TTC549 (cell line): ENCODE measurements at regions not wholly inside any gene's neighbourhood (a gene's known extent, or its start where the extent isn't known, plus 50 kb on each side); places are given as distances from the start of the nearest gene placed in this dataset.
"Not testable (repeated sequence)": the region's sequence is repeated elsewhere in the genome, so short reads cannot be mapped to it uniquely, and the experiment has no call there.

Experiments
- FAIRE-seq: peaks from 2 replicates; lab custom pipeline; 2012; peaks lifted over from hg19 to GRCh38; lab: Jason Lieb, UNC

GRCh38 chr4:79743014-79743413, 330.0 kb downstream of the ANTXR2 start:
- no peak for FAIRE-seq

DNA sequence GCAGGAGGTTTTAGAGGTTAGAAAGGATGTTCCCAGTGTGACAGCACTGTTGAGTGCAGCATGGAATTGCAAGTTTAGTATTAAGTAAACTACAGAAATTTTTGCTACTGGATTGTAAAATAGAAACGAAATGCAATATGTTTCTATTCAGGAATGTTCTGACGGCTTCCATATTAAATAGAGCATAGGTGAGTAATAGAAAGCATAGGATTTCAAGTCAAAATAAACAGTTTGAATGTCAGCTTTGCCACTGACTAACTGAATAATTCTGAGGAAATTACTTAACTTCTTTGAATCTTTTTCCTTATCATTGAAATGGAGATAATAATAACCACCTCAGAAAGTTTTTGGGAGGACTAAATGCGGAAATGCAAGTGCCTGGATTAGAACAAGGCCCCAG, 331.9 kb upstream of the GK2 start:
- no peak for FAIRE-seq

DNA sequence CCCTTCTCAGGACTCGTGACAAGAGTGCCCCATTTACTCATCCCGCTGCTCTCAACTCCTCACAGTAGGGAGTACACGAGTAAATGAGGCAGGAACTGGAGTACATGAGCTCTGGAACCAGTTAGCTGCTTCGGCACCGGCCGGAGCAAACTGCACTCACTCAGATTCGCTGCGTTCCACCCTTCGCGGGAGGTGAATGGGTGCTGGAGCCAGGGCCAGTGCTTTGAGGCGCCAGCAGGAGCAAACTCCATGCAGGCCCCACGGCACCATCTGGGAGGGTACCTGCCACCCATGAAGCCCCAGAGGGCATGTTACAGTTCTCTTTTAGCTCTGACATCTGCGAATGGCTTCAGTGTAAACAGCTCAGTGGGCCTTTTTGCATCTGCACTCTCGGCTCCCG, 315.5 kb upstream of the GK2 start:
- FAIRE-seq, result no peak

GRCh38 chr4:79700356-79700755, 292.3 kb upstream of the GK2 start:
- FAIRE-seq, result no peak

- FAIRE-seq, result no peak
Measured at GRCh38 chr4:79697444-79697843, 289.4 kb upstream of the GK2 start.

DNA sequence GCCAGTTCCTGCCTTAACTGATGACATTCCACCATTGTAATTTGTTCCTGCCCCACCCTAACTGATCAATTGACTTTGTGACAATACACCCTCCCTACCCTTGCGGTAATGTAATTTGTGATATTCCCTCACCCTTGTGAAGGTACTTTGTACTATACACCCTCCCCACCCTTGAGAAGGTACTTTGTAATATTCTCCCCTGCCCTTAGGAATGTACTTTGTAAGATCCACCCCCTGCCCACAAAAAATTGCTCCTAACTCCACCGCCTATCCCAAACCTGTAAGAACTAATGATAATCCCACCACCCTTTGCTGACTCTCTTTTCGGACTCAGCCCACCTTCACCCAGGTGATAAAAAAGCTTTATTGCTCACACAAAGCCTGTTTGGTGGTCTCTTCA, 288.5 kb upstream of the GK2 start:
- FAIRE-seq, result not testable (repeated sequence)

GRCh38 chr4:79695848-79696247, 287.8 kb upstream of the GK2 start:
- no peak for FAIRE-seq

DNA sequence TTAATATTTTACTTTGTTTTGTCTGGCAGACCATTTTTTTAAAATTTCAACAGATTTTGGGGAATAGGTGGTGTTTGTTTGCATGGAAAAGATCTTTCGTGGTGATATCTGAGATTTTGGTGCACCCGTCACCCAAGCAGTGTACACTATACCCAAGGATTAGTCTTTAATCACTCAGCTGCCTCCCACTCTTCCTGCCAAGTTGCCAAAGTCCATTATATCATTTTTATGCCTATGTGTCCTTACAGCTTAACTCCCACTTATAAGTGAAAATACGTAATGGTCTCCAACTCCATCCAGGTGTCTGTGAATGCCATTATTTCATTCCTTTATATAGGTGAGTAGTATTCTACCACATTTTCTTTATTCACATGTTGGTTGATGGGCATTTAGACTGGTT, 281.7 kb upstream of the GK2 start:
- FAIRE-seq, result no peak

DNA sequence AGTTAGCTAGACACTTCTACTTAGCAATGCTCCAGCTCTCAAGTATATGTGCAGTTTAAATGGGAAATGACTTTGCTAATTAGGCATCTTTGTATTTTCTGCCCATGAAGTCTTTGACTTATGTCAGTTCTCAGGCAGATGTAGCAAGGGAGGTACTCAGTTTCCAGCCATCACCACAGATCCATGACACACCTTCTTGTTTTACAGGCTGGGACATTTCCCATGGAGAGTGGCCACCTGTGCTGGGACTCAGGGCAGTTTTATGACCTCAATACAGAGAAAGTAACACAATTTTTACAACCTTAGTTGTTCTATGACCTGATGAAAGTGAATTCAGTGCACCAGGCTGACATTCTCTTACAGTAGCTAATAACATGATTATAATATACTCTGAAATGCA, 280.7 kb upstream of the GK2 start:
- no peak for FAIRE-seq

DNA sequence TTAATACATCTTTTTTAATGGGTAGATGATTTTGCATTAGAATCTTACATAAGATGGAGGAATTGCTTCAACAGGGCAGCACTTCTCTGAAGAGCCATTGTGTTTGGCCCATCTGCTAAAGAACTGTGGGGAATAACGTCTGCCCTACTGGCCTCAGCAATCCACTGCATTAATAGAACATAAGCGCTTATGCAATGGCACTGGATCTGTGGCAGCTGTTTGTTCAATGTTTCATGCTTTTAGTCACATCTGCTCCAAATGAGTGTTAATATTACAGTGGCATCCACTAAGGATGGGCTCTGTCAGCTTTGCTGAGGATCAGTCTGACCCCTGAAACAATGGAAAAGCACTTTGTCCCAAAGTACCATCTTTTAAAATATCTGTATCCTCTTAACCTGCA, 279.0 kb upstream of the GK2 start:
- FAIRE-seq, result no peak

DNA sequence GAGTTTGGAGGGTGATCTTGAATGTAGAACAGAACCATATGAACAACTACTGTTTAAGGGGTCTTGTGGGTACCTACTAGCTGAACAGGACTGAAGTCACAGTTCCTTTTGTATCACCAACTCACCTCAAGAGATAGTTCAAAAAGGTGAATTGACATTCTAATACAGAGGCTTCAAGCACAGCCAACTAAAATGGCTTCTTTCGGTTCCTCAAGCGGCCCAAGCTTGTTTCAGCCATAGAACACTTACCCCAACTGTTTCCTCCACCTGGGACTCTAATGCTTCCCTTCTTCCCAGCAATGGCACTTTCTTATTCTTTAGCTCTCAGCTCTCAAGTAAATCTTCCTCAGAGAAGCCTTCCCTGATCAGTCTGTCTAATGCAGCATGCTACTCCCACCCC, 277.5 kb upstream of the GK2 start:
- FAIRE-seq, result no peak

GRCh38 chr4:79684516-79684915, 276.5 kb upstream of the GK2 start:
- FAIRE-seq, result no peak

GRCh38 chr4:79682801-79683530, 274.9 kb upstream of the GK2 start:
- FAIRE-seq, result no peak

DNA sequence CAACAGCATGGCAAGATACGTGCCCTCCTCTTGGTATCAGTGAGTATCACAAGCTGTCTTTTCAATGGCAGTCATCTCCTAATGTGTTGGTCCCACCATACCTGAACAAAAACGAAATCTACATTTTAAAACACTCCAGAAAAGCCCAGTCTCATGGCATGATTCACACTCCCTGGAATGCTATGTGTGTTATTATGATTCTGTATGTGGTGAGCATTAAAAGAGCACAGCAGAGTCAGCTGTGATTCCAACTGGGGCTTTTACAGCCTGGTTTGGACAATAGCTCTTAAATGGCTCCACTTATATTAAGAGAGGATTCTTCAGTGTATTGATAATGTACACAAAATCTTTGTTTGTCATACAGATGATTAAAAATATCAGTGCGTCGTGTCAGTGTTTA, 274.1 kb upstream of the GK2 start:
- no peak for FAIRE-seq

DNA sequence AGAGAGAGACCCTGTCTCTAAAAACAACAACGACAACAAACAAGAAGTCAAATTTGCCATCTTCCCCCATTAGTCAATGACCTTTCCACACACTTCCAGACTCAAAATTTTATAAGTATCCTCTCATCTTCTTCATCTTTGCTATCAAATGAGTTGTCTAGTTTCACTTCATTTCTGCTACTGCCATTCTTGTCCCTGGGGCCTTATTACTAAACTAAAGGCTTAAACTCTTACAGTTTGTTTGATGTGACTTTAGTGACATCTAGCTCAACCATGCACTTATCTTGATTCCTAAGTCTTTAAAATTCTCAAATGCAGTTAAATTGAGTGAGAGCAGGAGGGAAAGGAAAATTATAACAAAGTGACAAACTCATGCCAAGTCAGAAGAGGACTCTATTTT, 271.8 kb upstream of the GK2 start:
- FAIRE-seq, result no peak

DNA sequence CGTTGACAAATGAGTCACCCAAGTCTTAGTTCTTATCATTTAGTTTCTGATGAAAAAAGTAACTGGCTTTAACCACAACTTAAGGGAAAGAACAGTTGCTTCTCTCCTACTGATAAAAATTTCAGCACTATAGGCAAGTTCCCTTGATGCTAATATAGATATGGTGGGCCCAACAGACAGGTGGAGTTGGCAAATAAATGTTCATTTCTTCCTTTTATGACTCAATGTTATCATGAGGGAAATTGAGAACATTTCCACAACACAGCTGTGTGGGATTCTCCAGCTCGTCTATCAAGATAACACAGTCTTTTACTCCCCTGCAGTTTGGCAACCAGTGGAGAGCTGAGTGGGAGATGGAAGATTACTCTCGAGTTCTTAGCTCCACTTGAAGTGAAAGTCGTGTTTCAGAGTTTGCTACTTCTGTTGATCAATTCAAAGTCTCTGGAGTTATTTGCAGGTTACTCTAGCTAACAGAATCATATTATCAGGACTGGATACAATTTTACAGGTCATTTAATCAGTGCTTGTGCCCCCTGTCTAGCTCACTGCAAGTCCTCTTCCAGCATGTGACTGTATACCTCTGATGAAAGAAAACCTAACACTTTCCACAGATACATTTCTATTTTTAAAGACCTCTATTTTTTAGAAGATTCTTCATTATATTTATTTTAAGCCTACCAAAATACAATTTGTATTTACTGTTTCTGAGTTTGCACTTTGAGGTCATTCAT, 270.6 kb upstream of the GK2 start:
- no peak for FAIRE-seq

DNA sequence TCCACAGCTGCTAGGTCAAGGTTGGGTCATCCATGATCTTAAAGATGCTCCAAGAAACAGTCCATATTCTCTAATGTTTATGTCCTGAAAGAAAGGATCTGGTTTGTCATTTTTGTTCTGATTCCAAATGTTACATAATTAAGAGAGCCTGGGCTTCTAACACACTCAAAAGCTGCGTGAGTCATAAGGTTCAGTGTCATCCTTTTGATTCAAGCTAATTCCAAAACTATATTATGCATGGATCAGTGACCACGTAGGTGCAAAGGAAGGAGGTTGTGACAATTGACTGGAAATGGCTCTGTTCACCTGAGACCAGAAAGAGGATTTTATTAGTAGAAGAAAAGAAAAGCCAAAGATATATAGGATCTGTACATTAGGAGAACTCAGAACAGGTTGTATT, 268.7 kb upstream of the GK2 start:
- no peak for FAIRE-seq

- not testable (repeated sequence) for FAIRE-seq
Measured at GRCh38 chr4:79674906-79675305, 266.9 kb upstream of the GK2 start.

DNA sequence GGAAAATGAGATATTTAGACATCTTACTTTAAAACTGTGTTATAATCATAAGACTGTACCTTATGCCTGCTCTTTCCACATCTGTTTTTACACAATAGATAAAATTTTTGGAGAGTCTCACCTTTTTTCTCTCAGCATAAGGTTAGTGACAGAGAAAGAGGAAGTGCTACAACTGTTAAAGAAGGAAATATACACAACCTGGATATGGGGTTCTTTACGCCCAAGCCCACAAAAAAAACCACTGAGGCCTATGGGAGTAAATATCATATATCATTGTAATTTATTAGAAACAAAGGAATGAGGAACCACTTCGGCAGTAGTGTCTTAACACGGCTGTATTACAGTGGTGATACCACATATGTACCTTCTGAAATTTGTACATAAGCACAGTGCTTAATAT, 265.9 kb upstream of the GK2 start:
- FAIRE-seq, result no peak

GRCh38 chr4:79673377-79673776, 265.3 kb upstream of the GK2 start:
- no peak for FAIRE-seq

- no peak for FAIRE-seq
Measured at GRCh38 chr4:79666875-79667274, 258.8 kb upstream of the GK2 start.

DNA sequence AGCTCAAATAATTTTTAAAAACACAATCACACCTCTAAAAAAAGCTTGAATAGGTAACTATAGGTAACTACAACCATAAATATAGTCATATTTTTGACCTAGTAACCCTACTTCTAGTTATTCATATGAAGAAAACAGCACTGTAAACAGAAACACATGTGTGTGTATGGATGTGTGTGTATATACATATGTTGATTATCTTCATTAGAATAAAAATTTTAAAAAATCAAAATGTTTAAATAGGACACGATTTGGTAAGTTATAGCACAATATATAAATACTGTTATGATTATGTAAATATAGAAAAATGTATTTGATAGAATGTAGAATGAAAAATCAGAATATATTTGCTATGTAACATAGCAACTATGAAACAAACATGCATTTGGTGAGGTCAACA, 258.1 kb upstream of the GK2 start:
- no peak for FAIRE-seq

DNA sequence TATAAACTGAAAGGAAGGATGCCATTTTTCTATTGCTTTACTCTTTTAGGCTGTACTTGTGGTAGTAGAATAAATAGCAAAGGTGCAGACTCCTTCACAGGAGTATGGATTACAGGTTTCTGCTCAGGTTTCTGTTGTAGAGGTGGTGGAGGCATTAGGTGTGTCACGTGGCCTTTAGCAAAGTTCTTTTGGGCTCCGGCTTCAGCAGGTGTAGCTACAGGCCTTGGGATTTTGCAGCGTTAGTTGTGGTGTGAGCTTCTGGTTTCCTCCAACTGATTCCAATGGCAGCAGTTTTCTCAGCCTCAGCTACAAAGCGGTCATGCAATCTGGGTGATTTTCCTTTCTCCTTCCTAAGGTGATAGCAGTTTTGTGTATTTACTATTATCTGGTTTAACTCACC, 255.8 kb upstream of the GK2 start:
- FAIRE-seq, result no peak

DNA sequence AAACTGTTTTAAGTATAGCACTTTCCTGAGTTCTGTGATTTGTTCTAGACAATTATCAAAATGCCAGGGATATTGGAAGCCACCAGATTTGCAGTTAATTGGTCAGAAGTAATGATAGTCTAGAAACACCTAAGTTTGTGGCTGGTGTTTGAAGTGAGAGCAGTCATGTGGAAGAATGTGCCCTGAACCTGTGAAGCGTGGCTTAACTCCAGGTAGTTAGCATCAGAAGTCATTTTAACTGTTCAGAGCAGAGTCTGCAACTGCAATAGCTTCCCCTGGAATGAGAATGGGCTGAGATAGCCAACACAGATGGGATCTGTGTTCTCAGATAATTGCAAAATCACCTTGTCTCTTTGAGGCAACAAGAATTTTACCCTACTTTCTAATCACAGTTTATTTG, 255.1 kb upstream of the GK2 start:
- FAIRE-seq, result no peak
